Loucy (cell line): ENCODE measurements at regions not wholly inside any gene's neighbourhood (a gene's known extent, or its start where the extent isn't known, plus 50 kb on each side); places are given as distances from the start of the nearest gene placed in this dataset.

Experiments
- CTCF ChIP-seq: fragments of 200-600 bp; sonication (generic); conservative IDR thresholded peaks from 2 replicates; pipeline ENCODE4 v1.5.1; 2014; ENCODE audit warnings: mild to moderate bottlenecking, antibody characterized with exemption, low read length
- EZH2phosphoT487 ChIP-seq: fragments of 200-600 bp; IDR thresholded peaks from 2 replicates; pipeline ENCODE4 v1.6.1; 2018; ENCODE audit warnings: antibody characterized with exemption, mild to moderate bottlenecking, moderate library complexity, borderline replicate concordance

- no peak for TF ChIP-seq CTCF
- no peak for TF ChIP-seq EZH2phosphoT487
Observed at GRCh38 chr3:26350853-26351252, 271.7 kb upstream of the LRRC3B start.
